ENCODE measurements at regions not wholly inside any gene's neighbourhood (a gene's known extent, or its start where the extent isn't known, plus 50 kb on each side); places are given as distances from the start of the nearest gene placed in this dataset.

- TF ChIP-seq CTCF (IDR thresholded peaks at IDR 0.05; ENCODE audit: low read length) (no peak), EZH2 (IDR thresholded peaks at IDR 0.05; ENCODE audit: borderline replicate concordance, low read length) (no peak)
These were observed 344.3 kb downstream of the GADD45G start for GRCh38 chr9:89949111-89949510.

All from OCI-LY1 (cell line).